ENCODE measurements at regions not wholly inside any gene's neighbourhood (a gene's known extent, or its start where the extent isn't known, plus 50 kb on each side); places are given as distances from the start of the nearest gene placed in this dataset.

DNA sequence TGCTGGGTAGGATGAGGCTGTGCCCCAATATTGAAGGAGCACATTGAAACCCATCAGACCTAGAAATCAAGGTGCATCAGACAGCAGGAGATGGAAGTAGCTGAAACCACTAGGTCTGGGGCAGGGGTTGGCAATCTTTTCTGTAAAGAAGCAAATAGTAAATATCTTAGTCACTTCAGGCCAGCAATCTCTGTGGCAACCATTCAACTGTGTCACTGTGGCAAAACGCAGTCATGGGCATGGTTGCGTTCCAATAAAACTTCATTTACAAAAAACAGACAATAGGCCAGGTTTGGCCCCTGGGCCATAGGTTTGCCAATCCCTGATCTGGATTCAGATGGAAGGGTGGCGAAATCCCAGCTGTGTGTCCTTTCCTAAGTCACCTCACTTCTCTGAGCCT, 397.3 kb downstream of the MED13L start:
- TF ChIP-seq, protein P1, sequence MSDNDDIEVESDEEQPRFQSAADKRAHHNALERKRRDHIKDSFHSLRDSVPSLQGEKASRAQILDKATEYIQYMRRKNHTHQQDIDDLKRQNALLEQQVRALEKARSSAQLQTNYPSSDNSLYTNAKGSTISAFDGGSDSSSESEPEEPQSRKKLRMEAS (IDR thresholded peaks at IDR 0.05): no peak
- TF ChIP-seq GTF2F1 (IDR thresholded peaks at IDR 0.05; ENCODE audit: borderline replicate concordance, low read depth, low read length) (no peak), POLR2AphosphoS5 (IDR thresholded peaks at IDR 0.05; ENCODE audit: low read depth, low read length) (no peak), HDAC6 (IDR thresholded peaks at IDR 0.05; ENCODE audit: low read depth, low read length) (no peak)
- TF ChIP-seq, protein P2, sequence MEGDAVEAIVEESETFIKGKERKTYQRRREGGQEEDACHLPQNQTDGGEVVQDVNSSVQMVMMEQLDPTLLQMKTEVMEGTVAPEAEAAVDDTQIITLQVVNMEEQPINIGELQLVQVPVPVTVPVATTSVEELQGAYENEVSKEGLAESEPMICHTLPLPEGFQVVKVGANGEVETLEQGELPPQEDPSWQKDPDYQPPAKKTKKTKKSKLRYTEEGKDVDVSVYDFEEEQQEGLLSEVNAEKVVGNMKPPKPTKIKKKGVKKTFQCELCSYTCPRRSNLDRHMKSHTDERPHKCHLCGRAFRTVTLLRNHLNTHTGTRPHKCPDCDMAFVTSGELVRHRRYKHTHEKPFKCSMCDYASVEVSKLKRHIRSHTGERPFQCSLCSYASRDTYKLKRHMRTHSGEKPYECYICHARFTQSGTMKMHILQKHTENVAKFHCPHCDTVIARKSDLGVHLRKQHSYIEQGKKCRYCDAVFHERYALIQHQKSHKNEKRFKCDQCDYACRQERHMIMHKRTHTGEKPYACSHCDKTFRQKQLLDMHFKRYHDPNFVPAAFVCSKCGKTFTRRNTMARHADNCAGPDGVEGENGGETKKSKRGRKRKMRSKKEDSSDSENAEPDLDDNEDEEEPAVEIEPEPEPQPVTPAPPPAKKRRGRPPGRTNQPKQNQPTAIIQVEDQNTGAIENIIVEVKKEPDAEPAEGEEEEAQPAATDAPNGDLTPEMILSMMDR (IDR thresholded peaks at IDR 0.05; ENCODE audit: control extremely low read depth in 1 of 3, insufficient read depth in 1 of 3, low read depth in 1 of 3, low read length in 3 of 3): no peak

Measured in H1 (cell line).